ENCODE measurements at regions not wholly inside any gene's neighbourhood (a gene's known extent, or its start where the extent isn't known, plus 50 kb on each side); places are given as distances from the start of the nearest gene placed in this dataset.

DNA sequence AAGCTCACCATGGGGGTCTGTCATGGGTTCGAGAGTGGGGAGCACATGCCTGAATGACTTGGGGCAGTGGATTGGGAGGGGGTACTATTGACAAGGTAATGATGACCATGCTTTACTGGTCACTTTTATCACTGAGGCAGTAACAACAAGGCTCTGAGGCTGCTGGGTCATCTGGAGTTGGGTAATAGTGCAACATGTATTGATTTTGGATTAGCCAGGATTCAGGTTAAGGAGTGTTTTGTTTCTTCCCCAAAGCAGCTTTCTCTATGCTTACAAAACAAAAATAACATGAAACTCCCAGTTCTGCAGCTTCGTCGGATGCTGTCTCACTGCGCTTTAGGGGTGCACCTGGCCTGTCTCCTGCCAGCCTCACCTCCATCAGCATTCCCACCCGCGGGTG, 155.3 kb downstream of the GADD45G start:
- no peak for TF ChIP-seq ZNF610 (tag by site-specific recombination; IDR thresholded peaks at IDR 0.05; ENCODE audit: borderline replicate concordance)
- TF ChIP-seq, protein P1, sequence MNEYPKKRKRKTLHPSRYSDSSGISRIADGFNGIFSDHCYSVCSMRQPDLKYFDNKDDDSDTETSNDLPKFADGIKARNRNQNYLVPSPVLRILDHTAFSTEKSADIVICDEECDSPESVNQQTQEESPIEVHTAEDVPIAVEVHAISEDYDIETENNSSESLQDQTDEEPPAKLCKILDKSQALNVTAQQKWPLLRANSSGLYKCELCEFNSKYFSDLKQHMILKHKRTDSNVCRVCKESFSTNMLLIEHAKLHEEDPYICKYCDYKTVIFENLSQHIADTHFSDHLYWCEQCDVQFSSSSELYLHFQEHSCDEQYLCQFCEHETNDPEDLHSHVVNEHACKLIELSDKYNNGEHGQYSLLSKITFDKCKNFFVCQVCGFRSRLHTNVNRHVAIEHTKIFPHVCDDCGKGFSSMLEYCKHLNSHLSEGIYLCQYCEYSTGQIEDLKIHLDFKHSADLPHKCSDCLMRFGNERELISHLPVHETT (tag by site-specific recombination; IDR thresholded peaks at IDR 0.05) = no peak
- TF ChIP-seq OSR2 (tag by site-specific recombination; IDR thresholded peaks at IDR 0.05) = no peak
- TF ChIP-seq, protein P2, sequence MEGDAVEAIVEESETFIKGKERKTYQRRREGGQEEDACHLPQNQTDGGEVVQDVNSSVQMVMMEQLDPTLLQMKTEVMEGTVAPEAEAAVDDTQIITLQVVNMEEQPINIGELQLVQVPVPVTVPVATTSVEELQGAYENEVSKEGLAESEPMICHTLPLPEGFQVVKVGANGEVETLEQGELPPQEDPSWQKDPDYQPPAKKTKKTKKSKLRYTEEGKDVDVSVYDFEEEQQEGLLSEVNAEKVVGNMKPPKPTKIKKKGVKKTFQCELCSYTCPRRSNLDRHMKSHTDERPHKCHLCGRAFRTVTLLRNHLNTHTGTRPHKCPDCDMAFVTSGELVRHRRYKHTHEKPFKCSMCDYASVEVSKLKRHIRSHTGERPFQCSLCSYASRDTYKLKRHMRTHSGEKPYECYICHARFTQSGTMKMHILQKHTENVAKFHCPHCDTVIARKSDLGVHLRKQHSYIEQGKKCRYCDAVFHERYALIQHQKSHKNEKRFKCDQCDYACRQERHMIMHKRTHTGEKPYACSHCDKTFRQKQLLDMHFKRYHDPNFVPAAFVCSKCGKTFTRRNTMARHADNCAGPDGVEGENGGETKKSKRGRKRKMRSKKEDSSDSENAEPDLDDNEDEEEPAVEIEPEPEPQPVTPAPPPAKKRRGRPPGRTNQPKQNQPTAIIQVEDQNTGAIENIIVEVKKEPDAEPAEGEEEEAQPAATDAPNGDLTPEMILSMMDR (tag by site-specific recombination; IDR thresholded peaks at IDR 0.05) = no peak
- no peak for TF ChIP-seq ZNF529 (tag by site-specific recombination; IDR thresholded peaks at IDR 0.05; ENCODE audit: insufficient replicate concordance)
- TF ChIP-seq, protein P3, sequence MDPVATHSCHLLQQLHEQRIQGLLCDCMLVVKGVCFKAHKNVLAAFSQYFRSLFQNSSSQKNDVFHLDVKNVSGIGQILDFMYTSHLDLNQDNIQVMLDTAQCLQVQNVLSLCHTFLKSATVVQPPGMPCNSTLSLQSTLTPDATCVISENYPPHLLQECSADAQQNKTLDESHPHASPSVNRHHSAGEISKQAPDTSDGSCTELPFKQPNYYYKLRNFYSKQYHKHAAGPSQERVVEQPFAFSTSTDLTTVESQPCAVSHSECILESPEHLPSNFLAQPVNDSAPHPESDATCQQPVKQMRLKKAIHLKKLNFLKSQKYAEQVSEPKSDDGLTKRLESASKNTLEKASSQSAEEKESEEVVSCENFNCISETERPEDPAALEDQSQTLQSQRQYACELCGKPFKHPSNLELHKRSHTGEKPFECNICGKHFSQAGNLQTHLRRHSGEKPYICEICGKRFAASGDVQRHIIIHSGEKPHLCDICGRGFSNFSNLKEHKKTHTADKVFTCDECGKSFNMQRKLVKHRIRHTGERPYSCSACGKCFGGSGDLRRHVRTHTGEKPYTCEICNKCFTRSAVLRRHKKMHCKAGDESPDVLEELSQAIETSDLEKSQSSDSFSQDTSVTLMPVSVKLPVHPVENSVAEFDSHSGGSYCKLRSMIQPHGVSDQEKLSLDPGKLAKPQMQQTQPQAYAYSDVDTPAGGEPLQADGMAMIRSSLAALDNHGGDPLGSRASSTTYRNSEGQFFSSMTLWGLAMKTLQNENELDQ (tag by site-specific recombination; IDR thresholded peaks at IDR 0.05; ENCODE audit: low read depth) = no peak
- no peak for TF ChIP-seq ZNF501 (tag by site-specific recombination; IDR thresholded peaks at IDR 0.05)
- TF ChIP-seq TRIM28 (IDR thresholded peaks at IDR 0.05; ENCODE audit: borderline replicate concordance, low read length) = no peak
